ENCODE measurements at regions not wholly inside any gene's neighbourhood (a gene's known extent, or its start where the extent isn't known, plus 50 kb on each side); places are given as distances from the start of the nearest gene placed in this dataset.

DNA sequence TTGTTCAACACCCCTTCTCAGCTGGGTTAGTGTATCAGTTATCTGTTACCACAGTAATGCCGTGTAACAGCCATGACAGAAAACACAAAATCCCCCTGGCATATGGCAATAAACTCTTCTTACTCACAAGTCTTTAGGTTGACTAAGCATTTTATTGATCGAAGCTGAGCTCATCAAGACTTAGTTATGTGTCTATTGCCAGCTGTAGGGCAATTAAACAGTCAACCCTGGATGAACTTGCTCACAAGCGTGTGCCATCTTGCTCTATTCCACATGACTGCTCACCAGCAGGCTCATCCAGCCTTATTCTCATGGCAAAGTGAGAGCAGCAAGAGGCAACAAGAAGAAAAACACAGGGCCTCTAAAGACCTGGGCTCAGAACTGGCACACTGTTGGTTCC, 333.8 kb upstream of the PTBP2 start:
- TF ChIP-seq CTCF (IDR thresholded peaks at IDR 0.05) (no peak), POLR2A (IDR thresholded peaks at IDR 0.05) (no peak)
- Histone ChIP-seq H3K27me3 (no peaks in the 10 kb centered on the region), H3K36me3 (replicated peaks in 1 of 2; ENCODE audit: insufficient read depth in 1 of 2, low read depth in 2 of 2) (no peaks in the 10 kb centered on the region), H3K27ac (no peak overlapping the region), H3K4me3 (no peak overlapping the region), H3K4me1 (no peaks in the 10 kb centered on the region), H3K9me3 (no peaks in the 10 kb centered on the region)
- ATAC-seq (no peak), DNase-seq (no peak)
- WGBS, 2 donors, result 62 to 72% methylated on average over 3 of the region's 3 CpGs
- intact Hi-C loops (cut with DNase I), result no loop called here

GRCh38 chr1:96388421-96389310, 332.9 kb upstream of the PTBP2 start:
- intact Hi-C loops (cut with DNase I), result no loop called here
- Histone ChIP-seq H3K4me1 (no peaks in the 10 kb centered on the region), H3K36me3 (replicated peaks in 1 of 2; ENCODE audit: insufficient read depth in 1 of 2, low read depth in 2 of 2) (no peaks in the 10 kb centered on the region), H3K9me3 (no peaks in the 10 kb centered on the region), H3K4me3 (no peak overlapping the region), H3K27me3 (no peaks in the 10 kb centered on the region), H3K27ac (no peak overlapping the region)
- 38 to 46% methylated on average over 4 of the region's 4 CpGs for WGBS, 2 donors
- TF ChIP-seq POLR2A (IDR thresholded peaks at IDR 0.05), result no peak
- TF ChIP-seq CTCF (IDR thresholded peaks at IDR 0.05), result no peak
- no peak for ATAC-seq
- DNase-seq, result no peak

DNA sequence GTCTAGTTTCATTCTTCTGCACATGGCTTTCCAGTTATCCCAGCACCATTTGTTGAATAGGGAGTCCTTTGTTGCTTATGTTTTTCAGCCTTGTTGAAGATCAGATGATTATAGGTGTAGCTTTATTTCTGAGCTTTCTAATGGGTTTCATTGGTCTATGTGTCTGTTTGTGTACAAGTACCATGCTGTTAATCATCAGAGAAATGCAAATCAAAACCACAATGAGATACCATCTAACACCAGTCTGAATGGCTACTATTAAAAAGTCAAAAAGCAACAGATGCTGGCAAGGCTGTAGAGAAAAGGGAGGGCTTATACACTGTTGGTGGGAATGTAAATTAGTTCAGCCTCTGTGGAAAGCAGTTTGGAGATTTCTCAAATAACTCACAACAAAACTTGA, 321.5 kb upstream of the PTBP2 start:
- no peak overlapping the region for H3K27ac ChIP-seq
- TF ChIP-seq CTCF (IDR thresholded peaks at IDR 0.05), result no peak
- no peak for TF ChIP-seq POLR2A (IDR thresholded peaks at IDR 0.05)
- intact Hi-C loops (cut with DNase I), result no loop called here

DNA sequence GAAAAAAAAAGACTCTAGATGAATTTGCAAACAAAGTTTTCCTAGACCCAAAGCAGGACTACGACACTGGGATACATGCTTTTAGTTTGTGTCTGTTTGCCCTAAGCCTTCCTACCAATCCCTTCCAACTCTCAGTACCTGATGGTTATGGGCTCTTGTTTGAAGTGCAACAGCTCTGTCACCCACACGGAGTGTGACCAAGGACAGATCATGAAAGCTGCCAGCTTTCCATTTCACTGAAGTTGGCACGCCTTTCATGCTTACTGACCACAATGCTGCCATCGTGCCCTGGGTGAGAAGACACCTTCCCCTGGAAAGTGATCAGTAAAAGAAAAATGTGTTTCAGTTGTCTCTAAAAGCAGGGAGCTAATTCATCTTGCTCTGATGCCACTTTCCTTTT, 312.5 kb upstream of the PTBP2 start:
- no peak overlapping the region for H3K27ac ChIP-seq
- ATAC-seq (no peak), DNase-seq (no peak)
- no peaks in the 10 kb centered on the region for H3K4me1 ChIP-seq
- intact Hi-C loops (cut with DNase I), result no loop called here
- H3K27me3 ChIP-seq, result no peaks in the 10 kb centered on the region
- H3K4me3 ChIP-seq, result no peak overlapping the region
- TF ChIP-seq CTCF (IDR thresholded peaks at IDR 0.05), result no peak
- TF ChIP-seq POLR2A (IDR thresholded peaks at IDR 0.05), result no peak
- whole genome bisulfite sequencing, 2 donors, result 41 to 43% methylated on average over 4 of the region's 4 CpGs
- no peaks in the 10 kb centered on the region for H3K36me3 ChIP-seq (replicated peaks in 1 of 2; ENCODE audit: insufficient read depth in 1 of 2, low read depth in 2 of 2)
- no peaks in the 10 kb centered on the region for H3K9me3 ChIP-seq

More for the DNA sequence above, 321.5 kb upstream of the PTBP2 start:
- H3K9me3 ChIP-seq, result no peaks in the 10 kb centered on the region
- no peaks in the 10 kb centered on the region for H3K4me1 ChIP-seq
- DNase-seq (no peak), ATAC-seq (no peak)
- H3K36me3 ChIP-seq (replicated peaks in 1 of 2; ENCODE audit: insufficient read depth in 1 of 2, low read depth in 2 of 2), result no peaks in the 10 kb centered on the region
- H3K4me3 ChIP-seq, result no peak overlapping the region
- H3K27me3 ChIP-seq, result no peaks in the 10 kb centered on the region

DNA sequence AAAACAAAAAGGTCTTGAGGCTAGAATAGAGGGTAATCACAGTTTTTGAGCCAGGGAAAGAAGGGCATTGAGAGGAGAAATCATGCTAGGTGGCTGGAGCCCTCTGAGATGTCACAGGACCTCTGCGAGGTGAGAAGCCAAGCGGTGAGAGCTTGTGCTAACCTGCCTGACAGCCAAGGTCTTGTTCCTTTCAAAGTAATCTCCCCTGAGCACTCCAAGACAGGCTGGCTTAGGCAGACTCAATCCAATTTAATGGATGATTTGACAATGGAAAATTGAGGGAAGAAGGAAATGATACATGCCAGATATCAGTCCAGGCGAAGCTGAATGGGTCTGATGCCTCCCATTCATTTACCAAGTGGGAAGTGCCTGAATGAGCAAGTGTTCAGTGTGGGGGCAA, 311.9 kb upstream of the PTBP2 start:
- WGBS, 2 donors, result 51 to 63% methylated on average over 3 of the region's 3 CpGs
- TF ChIP-seq CTCF (IDR thresholded peaks at IDR 0.05), result no peak
- TF ChIP-seq POLR2A (IDR thresholded peaks at IDR 0.05), result no peak
- ATAC-seq, result no peak
- no peaks in the 10 kb centered on the region for H3K36me3 ChIP-seq (replicated peaks in 1 of 2; ENCODE audit: insufficient read depth in 1 of 2, low read depth in 2 of 2)
- DNase-seq, result no peak
- no peak overlapping the region for H3K4me3 ChIP-seq
- H3K9me3 ChIP-seq, result no peaks in the 10 kb centered on the region
- intact Hi-C loops (cut with DNase I), result no loop called here
- no peaks in the 10 kb centered on the region for H3K4me1 ChIP-seq
- no peaks in the 10 kb centered on the region for H3K27me3 ChIP-seq
- H3K27ac ChIP-seq, result no peak overlapping the region
